Ishikawa (cell line): ENCODE measurements at regions not wholly inside any gene's neighbourhood (a gene's known extent, or its start where the extent isn't known, plus 50 kb on each side); places are given as distances from the start of the nearest gene placed in this dataset.

Experiments
- CEBPB ChIP-seq: IDR thresholded peaks from 2 replicates; pipeline ENCODE4 v1.6.1; 2012
- CREB1 ChIP-seq: IDR thresholded peaks from 2 replicates; pipeline ENCODE4 v1.6.1; 2012; ENCODE audit warnings: low read depth
- EP300 ChIP-seq: IDR thresholded peaks from 2 replicates; pipeline ENCODE4 v1.6.1; 2012; ENCODE audit warnings: borderline replicate concordance
- FOXM1 ChIP-seq: IDR thresholded peaks from 2 replicates; pipeline ENCODE4 v1.6.1; 2012; ENCODE audit warnings: low read depth, borderline replicate concordance
- NFIC ChIP-seq: IDR thresholded peaks from 2 replicates; pipeline ENCODE4 v1.6.1; 2012
- RAD21 ChIP-seq: IDR thresholded peaks from 2 replicates; pipeline ENCODE4 v1.6.1; 2012; ENCODE audit warnings: low read depth
- REST ChIP-seq: IDR thresholded peaks from 2 replicates; pipeline ENCODE4 v1.6.1; 2012; ENCODE audit warnings: low read depth, mild to moderate bottlenecking
- TAF1 ChIP-seq: IDR thresholded peaks from 2 replicates; pipeline ENCODE4 v1.6.1; 2012; ENCODE audit warnings: low read depth, mild to moderate bottlenecking
- TEAD4 ChIP-seq: IDR thresholded peaks from 2 replicates; pipeline ENCODE4 v1.6.1; 2012
- YY1 ChIP-seq: IDR thresholded peaks from 2 replicates; pipeline ENCODE4 v1.6.1; 2012; ENCODE audit warnings: low read depth
- TF ChIP-seq, protein P1 (sequence below): IDR thresholded peaks from 2 replicates; pipeline ENCODE4 v1.6.1; 2012

DNA sequence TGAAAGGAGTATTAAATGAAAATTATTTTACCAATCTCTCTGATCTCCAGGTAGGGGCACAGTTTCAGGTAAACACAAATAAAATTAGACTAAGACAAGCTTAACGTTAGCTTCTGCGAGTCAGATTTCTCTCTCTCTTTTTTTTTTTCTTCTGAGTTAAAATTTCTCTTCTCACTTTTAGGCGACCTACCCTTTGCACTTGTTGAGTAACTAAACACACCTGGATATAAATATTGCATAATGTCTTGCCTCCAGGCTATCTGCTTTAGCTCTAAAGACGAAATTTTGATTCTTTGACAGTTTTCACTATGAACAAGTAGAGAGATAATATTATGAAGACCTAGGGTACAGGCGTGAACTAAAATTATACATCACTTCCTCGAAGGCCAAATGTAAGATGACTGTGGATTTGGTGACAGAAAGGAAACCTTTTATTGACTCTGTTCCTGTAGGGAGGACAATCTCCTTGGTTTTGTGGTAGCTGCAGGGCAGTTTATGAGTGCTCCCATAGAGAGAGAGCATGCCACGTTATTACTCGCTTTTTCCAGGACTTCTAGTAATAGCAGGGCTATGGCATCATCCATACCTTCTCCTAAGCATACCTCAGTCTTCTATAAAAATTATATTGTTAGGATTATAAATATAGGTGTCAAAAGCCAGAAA, 303.8 kb upstream of the NEGR1 start:
- TF ChIP-seq CEBPB (no peak), REST (no peak), YY1 (no peak), FOXM1 (no peak), TEAD4 (no peak), TAF1 (no peak), RAD21 (no peak), EP300 (no peak), CREB1 (no peak), NFIC (no peak)
- TF ChIP-seq, protein P1, sequence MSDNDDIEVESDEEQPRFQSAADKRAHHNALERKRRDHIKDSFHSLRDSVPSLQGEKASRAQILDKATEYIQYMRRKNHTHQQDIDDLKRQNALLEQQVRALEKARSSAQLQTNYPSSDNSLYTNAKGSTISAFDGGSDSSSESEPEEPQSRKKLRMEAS = no peak
